C1 segment of cervical spinal cord (tissue), 14 donors: ENCODE measurements at regions not wholly inside any gene's neighbourhood (a gene's known extent, or its start where the extent isn't known, plus 50 kb on each side); places are given as distances from the start of the nearest gene placed in this dataset.
"Not testable (repeated sequence)": the region's sequence is repeated elsewhere in the genome, so short reads cannot be mapped to it uniquely, and the experiment has no call there.

Experiments used
- DNase-seq, 14 donors: peaks; one replicate each; lab custom pipeline; 2025; lab: John Stamatoyannopoulos, UW

- no peak for DNase-seq
Observed at GRCh38 chr1:234765672-234766071, 155.7 kb upstream of the IRF2BP2 start.

GRCh38 chr1:234765181-234765580 is 155.2 kb upstream of the IRF2BP2 start:
- no peak for DNase-seq

GRCh38 chr1:234763910-234764309 is 153.9 kb upstream of the IRF2BP2 start:
- DNase-seq, result no peak

GRCh38 chr1:234763367-234763766 is 153.4 kb upstream of the IRF2BP2 start:
- DNase-seq, result no peak

- DNase-seq, result not testable (repeated sequence)
Observed at GRCh38 chr1:234762127-234762526, 152.1 kb upstream of the IRF2BP2 start.

- DNase-seq, result no peak
Observed at GRCh38 chr1:234760303-234760723, 150.3 kb upstream of the IRF2BP2 start.

GRCh38 chr1:234759888-234760287 is 149.9 kb upstream of the IRF2BP2 start:
- no peak for DNase-seq

- no peak for DNase-seq
Observed at GRCh38 chr1:234758851-234759250, 148.9 kb upstream of the IRF2BP2 start.

GRCh38 chr1:234756857-234757256 is 146.9 kb upstream of the IRF2BP2 start:
- no peak for DNase-seq

GRCh38 chr1:234756066-234756774 is 146.2 kb upstream of the IRF2BP2 start:
- no peak for DNase-seq

- DNase-seq, result peak in 9 of 14 donors; percentile 53 to 79 (median 66)
Observed at GRCh38 chr1:234755449-234755863, 145.5 kb upstream of the IRF2BP2 start.

- DNase-seq, result no peak
Observed at GRCh38 chr1:234753979-234754378, 144.0 kb upstream of the IRF2BP2 start.

- no peak for DNase-seq
Observed at GRCh38 chr1:234752927-234753326, 142.9 kb upstream of the IRF2BP2 start.

GRCh38 chr1:234751678-234752077 is 141.7 kb upstream of the IRF2BP2 start:
- DNase-seq, result no peak

GRCh38 chr1:234750922-234751627 is 141.1 kb upstream of the IRF2BP2 start:
- peak in 7 of 14 donors; percentile 20 to 70 (median 51) for DNase-seq

- no peak for DNase-seq
Observed at GRCh38 chr1:234748713-234749112, 138.7 kb upstream of the IRF2BP2 start.

GRCh38 chr1:234748066-234748465 is 138.1 kb upstream of the IRF2BP2 start:
- no peak for DNase-seq

GRCh38 chr1:234746798-234747196 is 136.8 kb upstream of the IRF2BP2 start:
- no peak for DNase-seq

GRCh38 chr1:234745844-234746797 is 136.1 kb upstream of the IRF2BP2 start:
- DNase-seq, result no peak

GRCh38 chr1:234745276-234745675 is 135.3 kb upstream of the IRF2BP2 start:
- DNase-seq, result no peak

GRCh38 chr1:234743791-234744611 is 134.0 kb upstream of the IRF2BP2 start:
- DNase-seq, result peak in 2 of 14 donors; percentile 42 to 43
